ENCODE measurements at regions not wholly inside any gene's neighbourhood (a gene's known extent, or its start where the extent isn't known, plus 50 kb on each side); places are given as distances from the start of the nearest gene placed in this dataset.

DNA sequence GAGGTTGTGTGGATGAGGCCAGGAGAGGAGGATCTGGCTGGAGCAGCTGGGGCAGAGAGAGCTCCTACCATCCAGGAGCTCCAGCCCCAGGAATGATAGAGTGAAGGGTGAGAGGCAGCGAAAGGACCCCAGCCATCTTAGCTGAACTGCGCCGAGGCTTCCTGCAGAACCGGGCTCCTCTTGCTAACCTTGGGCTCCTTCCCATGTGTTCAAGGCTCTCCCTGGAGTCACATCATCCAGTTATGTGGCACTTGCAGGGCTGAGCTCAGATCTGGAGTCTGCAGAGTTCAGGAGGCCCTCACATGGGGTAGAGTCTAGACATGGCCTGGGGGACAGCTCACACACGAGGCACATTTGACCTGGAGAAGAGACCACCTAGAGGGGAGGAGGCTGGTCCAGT, 225.0 kb upstream of the ZNF32 start:
- Histone ChIP-seq H3K4me1 (ENCODE audit: control insufficient read depth in 2 of 2, insufficient read depth in 1 of 2, low read depth in 1 of 2, low read length in 2 of 2) (peaks cover 0 to 2% of the 10 kb centered on the region in 2 donors), H3K4me2 (ENCODE audit: insufficient read depth, low read length, poor library complexity, severe bottlenecking) (no peak overlapping the region), H3K79me1 (ENCODE audit: low read depth, low read length) (no peaks in the 10 kb centered on the region), H3K27me3 (ENCODE audit: control insufficient read depth in 3 of 3, insufficient read depth in 3 of 3, low read depth in 1 of 3, low read length in 3 of 3) (no peaks in the 10 kb centered on the region), H2BK12ac (ENCODE audit: low read length) (no peak overlapping the region), H3K18ac (ENCODE audit: low read length) (peak overlapping the region; percentile 58), H3K23ac (ENCODE audit: low read depth, low read length, poor library complexity) (no peak overlapping the region), H2BK120ac (ENCODE audit: low read depth, low read length) (no peak overlapping the region), H3K9ac (ENCODE audit: low read depth, low read length, poor library complexity) (no peak overlapping the region), H3K9me3 (replicated peaks in 1 of 2; ENCODE audit: control insufficient read depth in 2 of 2, insufficient read depth in 1 of 2, low read depth in 1 of 2, low read length in 2 of 2) (peaks cover 0 to 4% of the 10 kb centered on the region in 2 donors), H3K4me3 (ENCODE audit: low read length in 2 of 2) (no peak overlapping the region), H3K14ac (ENCODE audit: low read length) (no peak overlapping the region), H2AK5ac (ENCODE audit: low read depth, low read length) (no peak overlapping the region), H4K8ac (ENCODE audit: low read depth, low read length) (no peak overlapping the region), H2BK5ac (ENCODE audit: low read length) (no peak overlapping the region), H2AFZ (ENCODE audit: low read length) (no peak overlapping the region), H4K91ac (ENCODE audit: low read depth, low read length, poor library complexity) (no peak overlapping the region), H3K4ac (ENCODE audit: low read length) (no peak overlapping the region), H3K27ac (replicated peaks; ENCODE audit: low read length) (no peak overlapping the region), H3K36me3 (replicated peaks in 1 of 2; ENCODE audit: control insufficient read depth in 2 of 2, insufficient read depth in 2 of 2, low read length in 2 of 2) (no peaks in the 10 kb centered on the region), H2BK15ac (ENCODE audit: low read length) (no peak overlapping the region)
- no peak for DNase-seq (ENCODE audit: low spot score)
- WGBS, 2 donors (ENCODE audit: extremely low coverage in 2 of 2, insufficient read length in 2 of 2, insufficient replicate concordance in 1 of 2): no CpG with 5 or more reads among the region's 5 CpGs

GRCh38 chr10:43872644-43873043, 224.0 kb upstream of the ZNF32 start:
- Histone ChIP-seq H3K4me2 (ENCODE audit: insufficient read depth, low read length, poor library complexity, severe bottlenecking) (no peak overlapping the region), H3K79me1 (ENCODE audit: low read depth, low read length) (no peaks in the 10 kb centered on the region), H3K9ac (ENCODE audit: low read depth, low read length, poor library complexity) (no peak overlapping the region), H3K14ac (ENCODE audit: low read length) (no peak overlapping the region), H4K8ac (ENCODE audit: low read depth, low read length) (no peak overlapping the region), H3K27ac (replicated peaks; ENCODE audit: low read length) (no peak overlapping the region), H3K36me3 (replicated peaks in 1 of 2; ENCODE audit: control insufficient read depth in 2 of 2, insufficient read depth in 2 of 2, low read length in 2 of 2) (no peaks in the 10 kb centered on the region), H4K91ac (ENCODE audit: low read depth, low read length, poor library complexity) (no peak overlapping the region), H2BK5ac (ENCODE audit: low read length) (no peak overlapping the region), H3K4ac (ENCODE audit: low read length) (no peak overlapping the region), H3K27me3 (ENCODE audit: control insufficient read depth in 3 of 3, insufficient read depth in 3 of 3, low read depth in 1 of 3, low read length in 3 of 3) (no peaks in the 10 kb centered on the region), H3K23ac (ENCODE audit: low read depth, low read length, poor library complexity) (no peak overlapping the region), H3K9me3 (replicated peaks in 1 of 2; ENCODE audit: control insufficient read depth in 2 of 2, insufficient read depth in 1 of 2, low read depth in 1 of 2, low read length in 2 of 2) (peaks cover 0 to 4% of the 10 kb centered on the region in 2 donors), H3K18ac (ENCODE audit: low read length) (no peak overlapping the region), H2BK12ac (ENCODE audit: low read length) (no peak overlapping the region), H2BK120ac (ENCODE audit: low read depth, low read length) (no peak overlapping the region), H3K4me3 (ENCODE audit: low read length in 2 of 2) (peak overlapping the region in 1 of 2 donors; percentile 8), H3K4me1 (ENCODE audit: control insufficient read depth in 2 of 2, insufficient read depth in 1 of 2, low read depth in 1 of 2, low read length in 2 of 2) (peaks cover 0 to 2% of the 10 kb centered on the region in 2 donors), H2AFZ (ENCODE audit: low read length) (no peak overlapping the region), H2BK15ac (ENCODE audit: low read length) (no peak overlapping the region), H2AK5ac (ENCODE audit: low read depth, low read length) (no peak overlapping the region)
- DNase-seq (ENCODE audit: low spot score): no peak
- WGBS, 2 donors (ENCODE audit: extremely low coverage in 2 of 2, insufficient read length in 2 of 2, insufficient replicate concordance in 1 of 2): no CpG with 5 or more reads among the region's 6 CpGs

GRCh38 chr10:43871545-43871944, 222.9 kb upstream of the ZNF32 start:
- H3K14ac ChIP-seq (ENCODE audit: low read length): no peak overlapping the region
- H2AFZ ChIP-seq (ENCODE audit: low read length): no peak overlapping the region
- no peak overlapping the region for H3K9ac ChIP-seq (ENCODE audit: low read depth, low read length, poor library complexity)
- DNase-seq (ENCODE audit: low spot score): no peak
- H3K9me3 ChIP-seq (replicated peaks in 1 of 2; ENCODE audit: control insufficient read depth in 2 of 2, insufficient read depth in 1 of 2, low read depth in 1 of 2, low read length in 2 of 2): peaks cover 0 to 4% of the 10 kb centered on the region in 2 donors
- peaks cover 0 to 2% of the 10 kb centered on the region in 2 donors for H3K4me1 ChIP-seq (ENCODE audit: control insufficient read depth in 2 of 2, insufficient read depth in 1 of 2, low read depth in 1 of 2, low read length in 2 of 2)
- no peaks in the 10 kb centered on the region for H3K36me3 ChIP-seq (replicated peaks in 1 of 2; ENCODE audit: control insufficient read depth in 2 of 2, insufficient read depth in 2 of 2, low read length in 2 of 2)
- peak overlapping the region; percentile 69 for H2BK15ac ChIP-seq (ENCODE audit: low read length)
- H3K4me2 ChIP-seq (ENCODE audit: insufficient read depth, low read length, poor library complexity, severe bottlenecking): no peak overlapping the region
- peak overlapping the region; percentile 17 for H3K23ac ChIP-seq (ENCODE audit: low read depth, low read length, poor library complexity)
- H3K79me1 ChIP-seq (ENCODE audit: low read depth, low read length): no peaks in the 10 kb centered on the region
- H3K27ac ChIP-seq (replicated peaks; ENCODE audit: low read length): no peak overlapping the region
- no peak overlapping the region for H4K91ac ChIP-seq (ENCODE audit: low read depth, low read length, poor library complexity)
- H3K4ac ChIP-seq (ENCODE audit: low read length): no peak overlapping the region
- H3K27me3 ChIP-seq (ENCODE audit: control insufficient read depth in 3 of 3, insufficient read depth in 3 of 3, low read depth in 1 of 3, low read length in 3 of 3): no peaks in the 10 kb centered on the region
- no peak overlapping the region for H3K18ac ChIP-seq (ENCODE audit: low read length)
- H4K8ac ChIP-seq (ENCODE audit: low read depth, low read length): no peak overlapping the region
- H2BK12ac ChIP-seq (ENCODE audit: low read length): no peak overlapping the region
- no peak overlapping the region for H2BK5ac ChIP-seq (ENCODE audit: low read length)
- no peak overlapping the region for H2BK120ac ChIP-seq (ENCODE audit: low read depth, low read length)
- no peak overlapping the region for H3K4me3 ChIP-seq (ENCODE audit: low read length in 2 of 2)
- WGBS, 2 donors (ENCODE audit: extremely low coverage in 2 of 2, insufficient read length in 2 of 2, insufficient replicate concordance in 1 of 2): no CpG with 5 or more reads among the region's 5 CpGs
- H2AK5ac ChIP-seq (ENCODE audit: low read depth, low read length): no peak overlapping the region

- no peak for DNase-seq (ENCODE audit: low spot score)
- no peak overlapping the region for H3K4me2 ChIP-seq (ENCODE audit: insufficient read depth, low read length, poor library complexity, severe bottlenecking)
- H3K14ac ChIP-seq (ENCODE audit: low read length): no peak overlapping the region
- H2AK5ac ChIP-seq (ENCODE audit: low read depth, low read length): no peak overlapping the region
- H2BK12ac ChIP-seq (ENCODE audit: low read length): no peak overlapping the region
- H3K4ac ChIP-seq (ENCODE audit: low read length): no peak overlapping the region
- H3K9me3 ChIP-seq (replicated peaks in 1 of 2; ENCODE audit: control insufficient read depth in 2 of 2, insufficient read depth in 1 of 2, low read depth in 1 of 2, low read length in 2 of 2): peaks cover 0 to 4% of the 10 kb centered on the region in 2 donors
- no peak overlapping the region for H3K4me3 ChIP-seq (ENCODE audit: low read length in 2 of 2)
- no peak overlapping the region for H4K8ac ChIP-seq (ENCODE audit: low read depth, low read length)
- peak overlapping the region; percentile 48 for H3K18ac ChIP-seq (ENCODE audit: low read length)
- H2BK120ac ChIP-seq (ENCODE audit: low read depth, low read length): no peak overlapping the region
- H4K91ac ChIP-seq (ENCODE audit: low read depth, low read length, poor library complexity): no peak overlapping the region
- peaks cover 0 to 4% (median 0%) of the 10 kb centered on the region in 3 experiments for H3K27me3 ChIP-seq (ENCODE audit: control insufficient read depth in 3 of 3, insufficient read depth in 3 of 3, low read depth in 1 of 3, low read length in 3 of 3)
- no peaks in the 10 kb centered on the region for H3K36me3 ChIP-seq (replicated peaks in 1 of 2; ENCODE audit: control insufficient read depth in 2 of 2, insufficient read depth in 2 of 2, low read length in 2 of 2)
- H2AFZ ChIP-seq (ENCODE audit: low read length): no peak overlapping the region
- H2BK15ac ChIP-seq (ENCODE audit: low read length): no peak overlapping the region
- no peak overlapping the region for H3K27ac ChIP-seq (replicated peaks; ENCODE audit: low read length)
- H3K79me1 ChIP-seq (ENCODE audit: low read depth, low read length): no peaks in the 10 kb centered on the region
- H3K23ac ChIP-seq (ENCODE audit: low read depth, low read length, poor library complexity): no peak overlapping the region
- H3K9ac ChIP-seq (ENCODE audit: low read depth, low read length, poor library complexity): no peak overlapping the region
- H2BK5ac ChIP-seq (ENCODE audit: low read length): no peak overlapping the region
- H3K4me1 ChIP-seq (ENCODE audit: control insufficient read depth in 2 of 2, insufficient read depth in 1 of 2, low read depth in 1 of 2, low read length in 2 of 2): peaks cover 0 to 2% of the 10 kb centered on the region in 2 donors
- no CpG with 5 or more reads among the region's 12 CpGs for WGBS, 2 donors (ENCODE audit: extremely low coverage in 2 of 2, insufficient read length in 2 of 2, insufficient replicate concordance in 1 of 2)
Measured at GRCh38 chr10:43870968-43871439, 222.3 kb upstream of the ZNF32 start.
